ENCODE measurements at regions not wholly inside any gene's neighbourhood (a gene's known extent, or its start where the extent isn't known, plus 50 kb on each side); places are given as distances from the start of the nearest gene placed in this dataset.

DNA sequence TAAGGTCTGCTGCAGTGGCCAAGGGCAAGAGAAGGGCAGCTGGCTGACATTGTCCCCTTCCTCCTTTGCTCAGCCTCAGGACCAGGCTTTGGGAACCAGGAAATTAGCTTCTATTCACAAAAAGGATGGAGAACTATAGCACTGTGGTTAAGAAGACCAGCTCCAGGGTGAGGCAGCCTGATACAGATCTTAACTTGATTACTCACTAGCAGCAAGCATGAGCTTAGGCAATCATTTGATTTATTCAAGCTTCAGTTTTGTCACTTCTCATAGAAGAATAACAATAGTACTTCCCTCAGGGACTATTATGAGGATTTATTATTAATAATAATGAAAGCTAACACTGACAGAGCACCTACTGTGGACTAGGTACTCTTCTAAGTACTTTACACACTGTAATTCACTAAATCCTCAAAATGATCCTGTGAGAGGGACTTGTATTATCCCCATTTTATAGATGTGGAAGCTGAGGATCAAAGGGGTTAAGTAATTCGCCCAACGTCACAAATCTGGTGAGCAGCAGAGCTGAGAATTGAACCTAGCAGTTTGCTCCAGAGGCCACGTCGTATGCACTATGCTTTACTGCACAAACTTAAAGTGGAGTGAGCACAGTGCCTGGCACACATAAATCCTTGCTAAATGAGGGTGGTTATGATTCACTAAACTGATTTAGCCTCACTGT lies 130.4 kb upstream of the PAK3 start:
- TF ChIP-seq, protein P1, sequence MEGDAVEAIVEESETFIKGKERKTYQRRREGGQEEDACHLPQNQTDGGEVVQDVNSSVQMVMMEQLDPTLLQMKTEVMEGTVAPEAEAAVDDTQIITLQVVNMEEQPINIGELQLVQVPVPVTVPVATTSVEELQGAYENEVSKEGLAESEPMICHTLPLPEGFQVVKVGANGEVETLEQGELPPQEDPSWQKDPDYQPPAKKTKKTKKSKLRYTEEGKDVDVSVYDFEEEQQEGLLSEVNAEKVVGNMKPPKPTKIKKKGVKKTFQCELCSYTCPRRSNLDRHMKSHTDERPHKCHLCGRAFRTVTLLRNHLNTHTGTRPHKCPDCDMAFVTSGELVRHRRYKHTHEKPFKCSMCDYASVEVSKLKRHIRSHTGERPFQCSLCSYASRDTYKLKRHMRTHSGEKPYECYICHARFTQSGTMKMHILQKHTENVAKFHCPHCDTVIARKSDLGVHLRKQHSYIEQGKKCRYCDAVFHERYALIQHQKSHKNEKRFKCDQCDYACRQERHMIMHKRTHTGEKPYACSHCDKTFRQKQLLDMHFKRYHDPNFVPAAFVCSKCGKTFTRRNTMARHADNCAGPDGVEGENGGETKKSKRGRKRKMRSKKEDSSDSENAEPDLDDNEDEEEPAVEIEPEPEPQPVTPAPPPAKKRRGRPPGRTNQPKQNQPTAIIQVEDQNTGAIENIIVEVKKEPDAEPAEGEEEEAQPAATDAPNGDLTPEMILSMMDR (IDR thresholded peaks at IDR 0.05): no peak
- no peak overlapping the region for H3K27ac ChIP-seq
- no peaks in the 10 kb centered on the region for H3K4me1 ChIP-seq
- H3K27me3 ChIP-seq (ENCODE audit: low read depth): no peaks in the 10 kb centered on the region
- intact Hi-C loops (cut with DNase I): no loop called here
- no peaks in the 10 kb centered on the region for H3K36me3 ChIP-seq
- no peaks in the 10 kb centered on the region for H3K9me3 ChIP-seq
- no peak for DNase-seq
- ATAC-seq: no peak
- H3K4me3 ChIP-seq: no peak overlapping the region

DNA sequence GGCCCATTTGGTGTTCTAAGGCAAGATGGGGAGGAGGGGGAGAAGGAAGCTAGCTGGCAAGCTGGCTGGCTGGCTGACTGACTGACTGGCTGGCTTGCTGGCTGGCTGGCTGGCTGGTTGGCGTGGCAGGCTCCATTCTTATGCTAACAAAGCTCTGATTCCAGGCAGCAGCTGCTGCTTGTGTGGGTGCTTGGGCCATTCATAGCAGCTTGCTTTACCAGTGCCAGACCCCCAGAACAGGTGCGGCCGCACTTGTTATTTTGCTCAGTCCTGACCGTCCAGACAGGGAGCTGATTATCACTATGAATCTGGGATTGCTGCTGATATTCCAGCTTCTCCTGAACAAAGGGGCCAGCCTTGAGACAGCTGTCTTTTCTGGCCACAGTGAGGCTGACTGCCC lies 131.2 kb upstream of the PAK3 start:
- no peaks in the 10 kb centered on the region for H3K4me1 ChIP-seq
- intact Hi-C loops (cut with DNase I): no loop called here
- no peak overlapping the region for H3K27ac ChIP-seq
- DNase-seq: no peak
- H3K27me3 ChIP-seq (ENCODE audit: low read depth): no peaks in the 10 kb centered on the region
- no peaks in the 10 kb centered on the region for H3K9me3 ChIP-seq
- H3K4me3 ChIP-seq: no peak overlapping the region
- ATAC-seq: no peak
- no peaks in the 10 kb centered on the region for H3K36me3 ChIP-seq
- TF ChIP-seq, protein P1 (IDR thresholded peaks at IDR 0.05): no peak

DNA sequence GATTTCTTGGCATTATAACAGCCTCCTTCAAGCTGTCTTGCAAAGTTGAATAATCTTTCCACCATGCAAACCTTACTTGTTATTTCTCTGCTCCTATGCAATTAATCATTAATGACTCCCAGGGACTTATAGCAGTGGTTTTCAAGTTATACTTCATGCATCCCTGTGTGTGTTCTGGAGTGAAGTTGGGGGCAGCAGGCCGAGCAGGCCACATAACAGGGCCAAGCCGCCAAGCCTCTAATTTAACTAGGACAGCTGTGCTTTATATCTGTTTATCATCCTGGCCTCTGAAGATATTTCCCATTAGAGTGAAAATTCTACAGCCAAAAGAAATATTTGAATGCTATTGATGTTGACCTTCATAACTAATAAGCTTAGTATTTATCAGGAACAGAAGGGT lies 133.5 kb upstream of the PAK3 start:
- Histone ChIP-seq H3K9me3 (no peaks in the 10 kb centered on the region), H3K36me3 (no peaks in the 10 kb centered on the region), H3K4me3 (no peak overlapping the region), H3K27me3 (ENCODE audit: low read depth) (no peaks in the 10 kb centered on the region), H3K4me1 (no peaks in the 10 kb centered on the region), H3K27ac (no peak overlapping the region)
- ATAC-seq (no peak), DNase-seq (no peak)
- intact Hi-C loops (cut with DNase I): no loop called here
- TF ChIP-seq, protein P1 (IDR thresholded peaks at IDR 0.05): no peak

DNA sequence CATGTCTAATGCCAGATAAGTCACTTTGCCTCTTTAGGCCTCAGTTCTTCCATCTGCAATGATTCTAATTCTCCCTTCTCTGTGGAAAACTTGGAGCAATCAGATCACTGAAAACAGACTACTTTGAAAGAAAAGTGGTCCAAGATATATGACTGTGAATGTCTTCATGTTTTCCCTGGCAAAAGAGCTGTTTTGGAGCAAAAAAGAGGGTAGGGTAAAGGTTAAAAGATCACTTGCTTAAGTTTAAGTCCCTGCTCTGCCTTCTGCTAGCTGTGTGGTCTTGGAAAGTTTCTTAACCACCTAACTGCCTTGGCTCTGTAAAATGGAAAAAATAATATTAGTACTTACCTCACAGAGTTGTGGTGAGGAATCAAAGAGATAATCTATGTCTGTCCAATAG lies 140.3 kb upstream of the PAK3 start:
- no peaks in the 10 kb centered on the region for H3K9me3 ChIP-seq
- H3K27me3 ChIP-seq (ENCODE audit: low read depth): no peaks in the 10 kb centered on the region
- TF ChIP-seq, protein P1 (IDR thresholded peaks at IDR 0.05): no peak
- no peaks in the 10 kb centered on the region for H3K36me3 ChIP-seq
- H3K4me1 ChIP-seq: no peaks in the 10 kb centered on the region
- no peak overlapping the region for H3K4me3 ChIP-seq
- H3K27ac ChIP-seq: no peak overlapping the region
- intact Hi-C loops (cut with DNase I): no loop called here
- ATAC-seq (no peak), DNase-seq (no peak)

DNA sequence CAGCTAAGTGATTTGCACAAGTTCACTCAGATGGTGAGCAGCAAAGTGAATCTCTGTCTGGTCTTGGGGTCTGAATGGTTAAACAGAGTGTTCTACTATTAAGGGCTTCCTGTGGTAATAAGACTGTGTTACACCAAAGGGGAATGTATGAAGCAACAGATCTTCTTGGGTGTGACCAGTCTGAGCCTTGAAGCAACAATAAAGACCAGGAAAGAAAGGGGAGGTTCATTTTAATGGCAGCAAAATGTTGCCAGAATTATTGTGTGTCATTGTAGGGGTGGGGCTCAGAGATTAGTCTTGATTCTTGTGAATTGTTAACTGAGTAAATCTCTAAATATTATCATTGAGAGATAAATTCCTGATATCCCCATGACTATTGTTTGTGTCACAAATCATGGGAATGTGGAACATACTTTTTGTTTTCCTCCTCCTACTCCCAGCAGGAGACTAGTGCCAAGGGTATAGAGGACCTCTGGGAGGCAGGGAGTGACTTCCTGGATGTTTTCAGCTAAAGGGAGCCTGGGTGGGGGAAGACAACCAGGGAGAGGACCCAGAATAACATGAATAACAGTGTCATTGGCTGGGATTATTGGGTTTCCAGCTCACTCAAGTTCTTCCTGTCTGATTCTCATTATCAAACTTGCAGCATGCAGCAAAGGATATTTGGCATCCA lies 141.4 kb upstream of the PAK3 start:
- H3K9me3 ChIP-seq: no peaks in the 10 kb centered on the region
- DNase-seq: no peak
- no peak overlapping the region for H3K4me3 ChIP-seq
- TF ChIP-seq, protein P1 (IDR thresholded peaks at IDR 0.05): no peak
- H3K27ac ChIP-seq: no peak overlapping the region
- intact Hi-C loops (cut with DNase I): no loop called here
- H3K36me3 ChIP-seq: no peaks in the 10 kb centered on the region
- ATAC-seq: no peak
- no peaks in the 10 kb centered on the region for H3K27me3 ChIP-seq (ENCODE audit: low read depth)
- H3K4me1 ChIP-seq: no peaks in the 10 kb centered on the region
